ENCODE measurements at regions not wholly inside any gene's neighbourhood (a gene's known extent, or its start where the extent isn't known, plus 50 kb on each side); places are given as distances from the start of the nearest gene placed in this dataset.

- DNase-seq (ENCODE audit: low read depth), result no peak
- no peak overlapping the region for H3K4me3 ChIP-seq (ENCODE audit: low read depth, low read length)
- TF ChIP-seq, protein P1, sequence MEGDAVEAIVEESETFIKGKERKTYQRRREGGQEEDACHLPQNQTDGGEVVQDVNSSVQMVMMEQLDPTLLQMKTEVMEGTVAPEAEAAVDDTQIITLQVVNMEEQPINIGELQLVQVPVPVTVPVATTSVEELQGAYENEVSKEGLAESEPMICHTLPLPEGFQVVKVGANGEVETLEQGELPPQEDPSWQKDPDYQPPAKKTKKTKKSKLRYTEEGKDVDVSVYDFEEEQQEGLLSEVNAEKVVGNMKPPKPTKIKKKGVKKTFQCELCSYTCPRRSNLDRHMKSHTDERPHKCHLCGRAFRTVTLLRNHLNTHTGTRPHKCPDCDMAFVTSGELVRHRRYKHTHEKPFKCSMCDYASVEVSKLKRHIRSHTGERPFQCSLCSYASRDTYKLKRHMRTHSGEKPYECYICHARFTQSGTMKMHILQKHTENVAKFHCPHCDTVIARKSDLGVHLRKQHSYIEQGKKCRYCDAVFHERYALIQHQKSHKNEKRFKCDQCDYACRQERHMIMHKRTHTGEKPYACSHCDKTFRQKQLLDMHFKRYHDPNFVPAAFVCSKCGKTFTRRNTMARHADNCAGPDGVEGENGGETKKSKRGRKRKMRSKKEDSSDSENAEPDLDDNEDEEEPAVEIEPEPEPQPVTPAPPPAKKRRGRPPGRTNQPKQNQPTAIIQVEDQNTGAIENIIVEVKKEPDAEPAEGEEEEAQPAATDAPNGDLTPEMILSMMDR (IDR thresholded peaks at IDR 0.05; ENCODE audit: low read depth, low read length, missing control alignments), result no peak
Observed at GRCh38 chr10:113427236-113427735, 125.6 kb upstream of the HABP2 start.

DNA sequence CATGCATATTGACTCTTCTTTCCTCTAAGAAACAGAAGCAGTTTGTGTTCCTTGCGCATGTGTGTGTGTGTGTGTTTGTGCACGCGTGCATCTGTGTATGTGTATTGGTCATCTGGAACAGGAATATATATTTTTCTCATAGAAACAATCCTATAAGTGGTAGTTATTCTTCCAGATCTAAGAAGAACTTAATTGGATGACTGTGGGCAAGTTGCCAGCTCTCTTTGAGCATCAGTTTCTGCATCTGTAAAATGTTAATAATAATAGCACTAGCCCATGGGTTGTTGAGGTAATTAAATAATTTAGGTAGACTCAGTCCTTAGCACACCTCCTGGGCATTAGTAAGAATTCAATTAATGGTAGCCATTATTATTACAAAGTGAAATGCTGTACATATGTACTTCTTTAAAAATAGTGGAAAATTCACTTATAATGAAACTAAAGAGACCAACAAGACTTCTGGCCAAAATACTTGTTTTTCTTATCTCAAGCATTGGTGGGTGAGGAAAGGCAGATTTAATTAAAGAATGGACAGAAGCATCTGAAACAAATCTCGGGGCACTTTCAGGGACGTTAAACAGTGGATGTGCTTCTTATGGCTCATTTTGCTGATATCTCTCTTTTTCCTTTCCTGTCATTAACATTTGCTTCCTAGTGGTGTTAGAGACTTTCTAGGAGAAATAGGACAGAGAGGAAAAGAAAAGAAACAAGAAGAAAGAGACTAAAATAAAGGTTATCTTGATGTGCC, 124.9 kb upstream of the HABP2 start:
- H3K4me3 ChIP-seq (ENCODE audit: low read depth, low read length), result no peak overlapping the region
- TF ChIP-seq, protein P1 (IDR thresholded peaks at IDR 0.05; ENCODE audit: low read depth, low read length, missing control alignments), result no peak
- no peak for DNase-seq (ENCODE audit: low read depth)

DNA sequence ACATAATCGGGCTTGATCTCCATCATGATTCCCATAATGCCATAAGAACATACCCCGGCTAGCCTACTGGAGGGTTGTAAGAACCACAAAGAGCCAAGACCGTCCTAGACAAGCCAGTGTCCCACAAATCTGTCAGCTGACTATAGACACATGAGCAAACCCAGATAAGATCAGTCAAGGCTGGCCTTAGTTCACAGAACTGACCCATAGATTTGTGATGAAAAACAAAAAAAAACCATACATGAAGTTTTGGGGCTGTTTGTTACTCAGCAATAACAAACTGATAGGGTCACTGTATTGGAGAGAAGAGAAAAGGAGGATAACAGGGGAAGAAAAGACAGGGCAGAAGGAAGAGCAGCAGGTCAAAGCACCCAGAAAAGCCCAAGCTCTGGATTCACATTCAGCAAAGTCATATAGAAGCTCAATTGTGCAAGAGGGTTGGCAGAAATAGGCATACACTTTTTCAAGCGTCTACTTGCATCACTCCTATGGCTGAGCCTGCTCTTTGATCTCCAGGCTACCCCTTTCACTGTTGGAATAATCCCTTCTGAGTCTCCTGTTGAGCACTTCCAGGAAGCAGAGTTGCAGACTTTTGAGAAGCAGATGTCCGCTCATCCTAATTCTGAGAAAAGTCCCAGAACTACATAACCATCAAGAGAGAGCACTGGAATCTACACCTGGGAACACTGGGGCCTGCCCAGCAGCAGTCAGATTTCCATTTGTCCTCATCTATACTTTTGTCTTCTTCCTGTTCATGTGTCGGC, 122.0 kb upstream of the HABP2 start:
- TF ChIP-seq, protein P1 (IDR thresholded peaks at IDR 0.05; ENCODE audit: low read depth, low read length, missing control alignments), result no peak
- H3K4me3 ChIP-seq (ENCODE audit: low read depth, low read length), result no peak overlapping the region
- DNase-seq (ENCODE audit: low read depth), result no peak

DNA sequence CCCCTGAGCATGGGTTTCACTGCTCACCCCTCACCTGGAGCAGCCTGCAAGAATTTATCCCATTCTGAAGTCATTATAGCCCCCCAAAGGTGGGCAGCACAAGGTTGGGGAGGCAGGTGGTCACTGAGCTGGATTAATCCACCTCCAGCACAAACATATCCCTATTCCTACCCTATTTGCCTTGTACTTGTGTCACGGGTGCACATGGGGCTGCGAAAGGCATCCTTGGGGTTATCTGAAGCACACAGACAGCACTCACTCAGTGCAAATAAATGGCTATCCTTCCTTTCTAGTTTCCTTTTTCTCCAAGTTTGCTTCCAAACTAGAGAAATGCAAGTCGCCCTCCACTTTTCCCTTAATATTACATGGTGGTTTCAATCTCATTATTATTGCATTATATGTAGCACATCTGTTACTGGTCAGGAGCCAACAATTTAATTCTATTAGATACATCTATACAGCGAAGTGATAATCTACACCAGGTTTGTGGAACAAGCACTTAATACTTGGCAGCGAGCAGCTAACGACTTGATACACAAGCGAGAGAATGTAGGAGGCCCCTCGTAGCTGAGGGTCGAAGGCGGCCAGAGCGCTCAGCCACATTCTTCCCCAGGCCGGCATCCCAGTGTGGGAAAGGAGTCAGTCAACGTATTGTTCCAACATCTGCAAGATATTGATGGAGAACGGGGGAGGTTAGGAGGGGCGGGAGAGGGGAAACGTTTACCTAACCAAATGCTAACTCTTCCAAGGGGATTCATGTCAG, 121.3 kb upstream of the HABP2 start:
- DNase-seq (ENCODE audit: low read depth), result no peak
- TF ChIP-seq, protein P1 (IDR thresholded peaks at IDR 0.05; ENCODE audit: low read depth, low read length, missing control alignments), result no peak
- H3K4me3 ChIP-seq (ENCODE audit: low read depth, low read length), result no peak overlapping the region

- TF ChIP-seq, protein P1 (IDR thresholded peaks at IDR 0.05; ENCODE audit: low read depth, low read length, missing control alignments), result no peak
- no peak for DNase-seq (ENCODE audit: low read depth)
- no peak overlapping the region for H3K4me3 ChIP-seq (ENCODE audit: low read depth, low read length)
Observed at GRCh38 chr10:113433711-113434110, 119.1 kb upstream of the HABP2 start.

- DNase-seq (ENCODE audit: low read depth), result no peak
- TF ChIP-seq, protein P1 (IDR thresholded peaks at IDR 0.05; ENCODE audit: low read depth, low read length, missing control alignments), result no peak
- no peak overlapping the region for H3K4me3 ChIP-seq (ENCODE audit: low read depth, low read length)
Observed at GRCh38 chr10:113434315-113434714, 118.5 kb upstream of the HABP2 start.

All from GM12864 (cell line).